ENCODE measurements at regions not wholly inside any gene's neighbourhood (a gene's known extent, or its start where the extent isn't known, plus 50 kb on each side); places are given as distances from the start of the nearest gene placed in this dataset.

GRCh38 chr2:17311106-17311619, 207.1 kb downstream of the RAD51AP2 start:
- TF ChIP-seq CTCF (IDR thresholded peaks at IDR 0.05; ENCODE audit: insufficient read depth, low read length, poor library complexity, severe bottlenecking): no peak
- TF ChIP-seq EZH2phosphoT487 (conservative IDR thresholded peaks at IDR 0.05; ENCODE audit: low read length): no peak

Measured in SU-DHL-6 (cell line).